Activated CD4-positive, alpha-beta T cell treated with anti-CD3 and anti-CD28 coated beads, Interleukin-2, amount 50 U/mL, for 4 hours (primary cell): ENCODE measurements at regions not wholly inside any gene's neighbourhood (a gene's known extent, or its start where the extent isn't known, plus 50 kb on each side); places are given as distances from the start of the nearest gene placed in this dataset.
"Not testable (repeated sequence)": the region's sequence is repeated elsewhere in the genome, so short reads cannot be mapped to it uniquely, and the experiment has no call there.

Source experiments
- DNase-seq, 2 experiments: peaks; one replicate each; pipeline ENCODE4 v3.0.0-alpha.2; 2020

- no peak for DNase-seq
These were observed 511.2 kb upstream of the GRAMD2B start for GRCh38 chr5:125912028-125912427.

- DNase-seq = no peak
These were observed 510.0 kb upstream of the GRAMD2B start for GRCh38 chr5:125913200-125913599.

GRCh38 chr5:125914471-125914870, 508.7 kb upstream of the GRAMD2B start:
- DNase-seq = no peak

- DNase-seq = not testable (repeated sequence)
These were observed 499.3 kb upstream of the GRAMD2B start for GRCh38 chr5:125923958-125924357.

GRCh38 chr5:125926172-125926571, 497.0 kb upstream of the GRAMD2B start:
- no peak for DNase-seq

- no peak for DNase-seq
These were observed 494.5 kb upstream of the GRAMD2B start for GRCh38 chr5:125928663-125929062.

- no peak for DNase-seq
These were observed 473.1 kb upstream of the GRAMD2B start for GRCh38 chr5:125950012-125950615.

GRCh38 chr5:125961150-125961549, 462.1 kb upstream of the GRAMD2B start:
- no peak for DNase-seq

- no peak for DNase-seq
These were observed 457.6 kb upstream of the GRAMD2B start for GRCh38 chr5:125965577-125965976.

- DNase-seq = no peak
These were observed 455.6 kb upstream of the GRAMD2B start for GRCh38 chr5:125967576-125967975.

- no peak for DNase-seq
These were observed 454.0 kb upstream of the GRAMD2B start for GRCh38 chr5:125969011-125969813.

GRCh38 chr5:125969814-125970171, 453.4 kb upstream of the GRAMD2B start:
- DNase-seq = no peak

- no peak for DNase-seq
These were observed 452.4 kb upstream of the GRAMD2B start for GRCh38 chr5:125970631-125971307.

- no peak for DNase-seq
These were observed 450.5 kb upstream of the GRAMD2B start for GRCh38 chr5:125972706-125973105.

- no peak for DNase-seq
These were observed 448.5 kb upstream of the GRAMD2B start for GRCh38 chr5:125974679-125975078.

GRCh38 chr5:125976421-125977000, 446.7 kb upstream of the GRAMD2B start:
- no peak for DNase-seq

GRCh38 chr5:125978015-125978414, 445.2 kb upstream of the GRAMD2B start:
- no peak for DNase-seq

GRCh38 chr5:125979636-125980035, 443.6 kb upstream of the GRAMD2B start:
- DNase-seq = no peak

- no peak for DNase-seq
These were observed 442.2 kb upstream of the GRAMD2B start for GRCh38 chr5:125981016-125981415.

- DNase-seq = no peak
These were observed 435.4 kb upstream of the GRAMD2B start for GRCh38 chr5:125987677-125988255.

- DNase-seq = no peak
These were observed 431.2 kb upstream of the GRAMD2B start for GRCh38 chr5:125992050-125992449.

- not testable (repeated sequence) for DNase-seq
These were observed 423.8 kb upstream of the GRAMD2B start for GRCh38 chr5:125999271-126000030.

GRCh38 chr5:126000507-126000906, 422.7 kb upstream of the GRAMD2B start:
- no peak for DNase-seq
